DOHH2 (cell line): ENCODE measurements at regions not wholly inside any gene's neighbourhood (a gene's known extent, or its start where the extent isn't known, plus 50 kb on each side); places are given as distances from the start of the nearest gene placed in this dataset.

ENCODE experiments used
- EZH2phosphoT487 ChIP-seq: fragments of 200-600 bp; sonication (generic); IDR thresholded peaks from 2 replicates; pipeline ENCODE4 v1.6.1; 2017; ENCODE audit warnings: borderline replicate concordance, mild to moderate bottlenecking, antibody characterized with exemption, low read length, moderate library complexity, mixed read lengths
- TF ChIP-seq, protein P1 (sequence below): fragments of 200-600 bp; sonication (generic); IDR thresholded peaks from one replicate; pipeline ENCODE4 v1.5.1; 2014; ENCODE audit warnings: antibody characterized with exemption, mild to moderate bottlenecking, low read depth, low read length; ENCODE audit not compliant: poor library complexity, severe bottlenecking

DNA sequence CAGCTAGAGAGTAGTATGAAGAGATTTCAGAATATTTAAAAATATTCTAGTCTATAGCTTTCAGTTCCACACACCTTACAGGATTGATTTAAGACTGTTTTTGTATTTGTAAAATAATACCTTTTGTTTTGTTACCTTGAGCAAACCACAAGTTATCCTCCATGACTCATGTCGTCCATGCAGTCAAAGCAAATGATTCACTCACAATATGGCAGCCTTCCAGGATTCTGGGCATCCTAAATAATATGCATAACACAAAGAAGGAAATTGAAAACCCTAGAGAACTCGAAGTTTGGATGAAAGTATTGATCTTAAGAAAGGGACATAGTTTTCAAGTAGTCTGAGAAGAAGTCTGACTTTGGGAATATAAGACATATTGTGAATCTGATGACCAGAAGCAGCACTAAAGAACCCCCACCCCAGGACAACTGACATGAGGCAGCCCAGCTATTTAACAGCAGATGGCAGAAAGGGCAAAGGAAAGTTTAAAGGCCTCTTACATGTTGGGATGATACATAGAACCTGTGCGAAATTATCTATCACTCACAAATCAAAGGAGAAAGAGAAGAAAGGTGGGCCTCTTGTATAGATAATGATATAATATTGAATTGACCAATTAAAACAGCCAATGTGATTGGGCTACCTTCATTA is 857.9 kb downstream of the BRINP3 start:
- no peak for TF ChIP-seq EZH2phosphoT487
- TF ChIP-seq, protein P1, sequence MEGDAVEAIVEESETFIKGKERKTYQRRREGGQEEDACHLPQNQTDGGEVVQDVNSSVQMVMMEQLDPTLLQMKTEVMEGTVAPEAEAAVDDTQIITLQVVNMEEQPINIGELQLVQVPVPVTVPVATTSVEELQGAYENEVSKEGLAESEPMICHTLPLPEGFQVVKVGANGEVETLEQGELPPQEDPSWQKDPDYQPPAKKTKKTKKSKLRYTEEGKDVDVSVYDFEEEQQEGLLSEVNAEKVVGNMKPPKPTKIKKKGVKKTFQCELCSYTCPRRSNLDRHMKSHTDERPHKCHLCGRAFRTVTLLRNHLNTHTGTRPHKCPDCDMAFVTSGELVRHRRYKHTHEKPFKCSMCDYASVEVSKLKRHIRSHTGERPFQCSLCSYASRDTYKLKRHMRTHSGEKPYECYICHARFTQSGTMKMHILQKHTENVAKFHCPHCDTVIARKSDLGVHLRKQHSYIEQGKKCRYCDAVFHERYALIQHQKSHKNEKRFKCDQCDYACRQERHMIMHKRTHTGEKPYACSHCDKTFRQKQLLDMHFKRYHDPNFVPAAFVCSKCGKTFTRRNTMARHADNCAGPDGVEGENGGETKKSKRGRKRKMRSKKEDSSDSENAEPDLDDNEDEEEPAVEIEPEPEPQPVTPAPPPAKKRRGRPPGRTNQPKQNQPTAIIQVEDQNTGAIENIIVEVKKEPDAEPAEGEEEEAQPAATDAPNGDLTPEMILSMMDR = no peak
